ENCODE measurements at regions not wholly inside any gene's neighbourhood (a gene's known extent, or its start where the extent isn't known, plus 50 kb on each side); places are given as distances from the start of the nearest gene placed in this dataset.
"Not testable (repeated sequence)": the region's sequence is repeated elsewhere in the genome, so short reads cannot be mapped to it uniquely, and the experiment has no call there.

DNA sequence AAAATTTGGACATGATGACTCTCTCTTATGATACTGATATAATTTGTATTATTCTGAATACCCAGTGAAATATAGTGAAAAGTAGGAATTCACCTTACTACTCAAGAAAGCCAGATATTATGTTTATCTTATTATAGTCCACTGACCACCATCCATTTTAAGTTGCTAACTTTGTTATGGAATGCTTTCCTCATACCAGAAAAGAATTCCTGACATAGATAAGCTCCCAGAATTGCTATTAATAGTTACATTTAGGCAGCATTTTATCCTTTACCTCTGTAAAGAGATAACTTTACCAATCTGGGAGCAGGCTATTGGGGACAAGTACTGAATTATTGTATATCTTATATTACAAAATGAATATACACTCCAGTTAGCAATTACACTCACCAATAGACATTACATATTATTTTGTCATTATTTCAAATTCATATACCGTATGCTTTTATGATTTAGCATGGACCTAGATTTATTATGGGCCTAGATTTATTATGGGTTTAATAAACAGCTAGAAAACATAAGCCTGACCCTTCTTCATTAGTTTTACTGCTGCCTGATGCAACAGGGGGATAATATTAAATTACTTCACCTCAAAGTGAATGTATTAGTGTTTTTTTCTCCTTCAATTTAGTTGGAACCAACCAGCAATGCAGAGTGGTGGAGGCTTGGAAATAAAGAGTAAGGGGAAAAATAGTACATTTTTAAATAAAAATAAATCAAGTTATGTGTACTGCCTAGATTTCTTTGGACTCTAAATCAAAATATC is 1886.1 kb downstream of the PCDH9 start:
- no peak for DNase-seq

DNA sequence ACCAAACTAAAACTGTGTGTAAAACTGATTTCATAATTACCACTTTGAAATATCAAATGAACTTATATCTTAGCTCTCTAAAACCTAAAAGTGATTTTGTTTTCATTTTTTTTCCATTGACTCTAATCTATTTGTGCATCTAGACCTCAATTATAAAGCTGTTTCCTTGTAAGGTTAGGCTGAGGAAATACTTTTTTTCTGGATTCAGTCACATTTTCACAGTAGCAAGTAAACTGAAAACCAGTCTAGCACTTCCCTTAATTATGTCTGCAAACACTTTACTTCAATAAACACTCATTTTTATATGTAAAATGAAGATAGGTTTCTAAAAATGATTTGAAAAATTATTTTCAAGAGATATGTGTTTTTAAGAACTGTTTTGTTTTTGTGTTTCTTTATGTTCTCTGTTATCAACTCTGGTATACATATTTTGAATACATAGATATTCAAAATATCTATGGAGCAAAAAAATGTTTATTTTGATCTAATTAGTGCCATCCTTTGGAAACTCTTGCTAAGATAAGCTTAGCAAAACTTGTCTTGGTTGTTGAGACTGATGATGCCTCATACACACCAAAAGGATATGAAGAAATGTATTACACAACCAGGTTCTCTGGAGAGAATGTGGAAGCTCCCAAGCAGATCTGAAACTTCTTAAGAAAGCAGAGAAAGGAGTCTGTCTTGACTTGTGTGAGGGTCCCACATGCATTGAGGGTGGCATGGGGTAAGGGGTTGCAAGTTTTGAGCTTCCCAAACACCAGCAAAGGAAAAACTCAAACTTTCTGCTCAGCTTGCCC is 1887.4 kb downstream of the PCDH9 start:
- DNase-seq = no peak

DNA sequence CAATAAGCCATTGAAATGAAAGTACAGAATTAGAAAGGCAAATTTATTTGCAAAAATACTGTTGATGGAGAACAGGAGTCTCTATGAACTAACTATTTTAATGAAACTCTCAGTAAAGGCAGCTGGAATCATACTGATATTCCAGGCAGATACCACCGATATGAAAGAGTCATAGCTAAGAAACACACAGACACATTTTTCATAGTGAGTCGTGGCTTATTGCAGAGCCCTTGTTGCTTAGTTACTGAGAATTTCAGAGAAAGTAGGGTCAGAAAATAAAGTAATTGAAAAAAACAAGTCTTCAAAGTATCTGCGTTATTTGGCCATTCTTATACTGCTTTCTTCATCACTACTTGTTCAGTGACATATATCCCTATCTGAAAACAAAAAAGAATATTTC is 1890.9 kb downstream of the PCDH9 start:
- DNase-seq = no peak

GRCh38 chr13:65336916-65337315 is 1893.2 kb downstream of the PCDH9 start:
- no peak for DNase-seq

DNA sequence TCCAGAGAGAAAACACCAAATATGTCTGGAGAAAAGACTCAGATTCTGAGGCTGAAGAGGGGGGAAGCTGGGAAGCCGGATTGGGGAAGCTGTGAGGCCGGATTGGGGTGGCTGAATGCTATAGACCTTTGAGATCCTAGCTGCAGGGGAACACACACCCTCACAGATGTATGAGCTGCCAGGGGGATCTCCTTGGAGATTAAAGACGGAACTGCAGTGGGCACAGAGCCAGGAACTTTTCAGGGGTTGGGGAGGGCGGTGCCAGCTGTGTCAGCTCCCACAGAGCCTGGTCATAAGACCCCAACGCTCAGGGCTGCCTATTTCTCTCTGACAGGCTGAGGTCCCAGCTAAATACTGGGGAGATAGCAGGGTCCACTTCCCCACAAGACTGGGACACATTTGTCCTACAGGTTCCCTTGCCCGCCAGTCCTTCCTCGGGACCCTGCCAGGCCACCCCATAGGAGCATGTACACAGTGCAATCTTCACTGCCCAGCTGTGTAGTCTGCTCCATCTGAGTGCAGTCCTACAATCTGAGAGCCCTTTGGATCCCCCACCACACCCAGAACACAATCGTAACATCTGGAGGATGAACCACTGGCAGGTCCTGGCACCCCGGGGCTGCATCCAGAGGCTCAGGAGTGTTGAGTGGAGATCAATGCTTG is 1893.9 kb downstream of the PCDH9 start:
- DNase-seq = no peak

DNA sequence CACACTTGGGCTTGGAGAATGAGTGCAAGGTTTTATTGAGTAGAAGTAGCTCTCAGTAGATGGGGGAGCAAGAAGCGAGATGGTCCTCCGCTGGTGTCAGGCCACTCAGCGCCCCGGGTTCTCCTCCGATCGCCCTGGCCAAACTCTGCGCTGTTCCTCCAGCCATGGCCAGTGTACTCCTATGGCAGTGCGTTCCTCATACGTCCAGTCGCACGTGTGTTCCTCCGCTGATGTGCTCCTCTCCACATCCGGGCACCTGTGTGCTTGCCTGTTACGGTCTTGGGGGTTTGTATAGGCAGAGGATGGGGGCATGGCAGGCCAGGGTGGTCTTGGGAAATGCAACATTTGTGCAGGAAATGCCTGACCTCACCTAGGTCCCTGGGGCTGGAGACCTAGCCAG is 1899.4 kb downstream of the PCDH9 start:
- DNase-seq = no peak

- no peak for DNase-seq
Measured at GRCh38 chr13:65330287-65330686, 1899.8 kb downstream of the PCDH9 start.

GRCh38 chr13:65323192-65323591 is 1906.9 kb downstream of the PCDH9 start:
- DNase-seq = not testable (repeated sequence)

- not testable (repeated sequence) for DNase-seq
Measured at GRCh38 chr13:65321423-65321822, 1908.7 kb downstream of the PCDH9 start.

DNA sequence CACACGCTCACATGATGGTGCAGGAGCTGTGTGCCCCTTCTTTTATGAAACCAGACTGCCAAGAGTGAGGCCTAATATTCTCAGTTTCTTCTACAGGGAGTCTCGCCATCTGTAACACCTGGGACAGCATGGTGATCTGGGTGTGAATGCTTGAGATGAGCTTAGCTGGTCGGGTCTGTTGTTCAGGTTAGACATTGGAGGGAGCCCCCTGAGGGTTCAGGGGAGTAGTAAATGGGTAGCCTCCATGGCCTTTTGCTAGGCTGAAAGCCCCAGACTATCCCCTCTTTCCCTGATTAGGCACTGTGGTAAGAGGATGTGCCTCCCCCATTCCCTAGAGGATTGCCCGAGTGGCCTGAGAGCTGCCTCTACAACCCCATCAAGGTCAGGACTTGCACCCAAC is 1916.1 kb downstream of the PCDH9 start:
- DNase-seq = no peak

GRCh38 chr13:65310663-65311328 is 1919.3 kb downstream of the PCDH9 start:
- DNase-seq = no peak

DNA sequence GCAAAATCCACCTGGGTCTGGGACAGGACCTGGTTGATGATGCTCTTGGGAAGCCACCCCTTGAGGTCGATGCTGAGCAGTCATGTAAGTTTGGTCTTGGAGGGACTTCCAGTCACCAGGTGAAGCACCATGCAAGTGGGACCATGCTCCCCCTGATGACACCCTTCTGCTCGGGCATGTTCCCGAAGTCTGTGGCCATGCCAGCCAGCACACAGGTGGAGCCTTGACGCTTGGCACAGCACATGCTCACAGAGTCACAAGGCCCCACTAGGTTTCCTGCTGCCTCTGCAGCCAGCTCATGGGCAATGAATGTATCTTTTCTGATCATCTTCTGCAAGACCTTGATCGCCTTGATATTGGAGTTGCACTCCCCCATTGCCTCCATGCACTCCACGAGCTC is 1920.2 kb downstream of the PCDH9 start:
- no peak for DNase-seq

DNA sequence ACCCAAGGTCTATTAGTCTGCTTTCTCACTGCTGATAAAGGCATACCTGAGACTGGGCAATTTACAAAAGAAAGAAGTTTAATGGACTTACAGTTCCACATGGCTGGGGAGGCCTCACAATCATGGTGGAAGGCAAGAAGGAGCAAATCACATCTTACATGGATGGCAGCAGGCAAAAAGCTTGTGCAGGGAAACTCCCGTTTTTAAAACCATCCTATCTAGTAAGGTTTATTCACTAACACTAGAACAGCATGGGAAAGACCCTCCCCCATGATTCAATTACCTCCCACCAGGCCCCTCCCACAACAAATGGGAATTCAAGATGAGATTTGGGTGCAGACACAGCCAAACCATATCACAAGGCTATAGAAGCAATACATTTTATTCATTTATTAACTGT is 1921.4 kb downstream of the PCDH9 start:
- DNase-seq = not testable (repeated sequence)

- DNase-seq = no peak
Measured at GRCh38 chr13:65307056-65307455, 1923.1 kb downstream of the PCDH9 start.

DNA sequence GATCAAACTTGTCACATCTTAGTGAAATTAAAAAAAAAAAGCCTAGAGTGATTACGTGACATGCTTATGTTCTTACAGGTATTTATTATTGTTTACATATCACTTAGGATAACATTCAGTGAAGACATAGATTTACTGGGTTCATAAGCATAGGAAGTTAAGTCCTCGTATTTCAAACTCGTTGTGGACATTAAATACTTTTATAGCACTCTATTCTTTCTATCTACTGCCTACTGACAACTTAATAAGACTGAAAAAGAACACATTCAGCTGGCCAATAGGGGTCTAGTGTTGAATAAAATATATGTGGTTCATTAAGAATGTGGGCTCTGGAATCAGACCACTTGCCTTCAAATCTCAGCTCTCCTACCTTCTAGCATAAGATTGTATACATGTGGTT is 1927.4 kb downstream of the PCDH9 start:
- DNase-seq = no peak

- DNase-seq = no peak
Measured at GRCh38 chr13:65301506-65301905, 1928.6 kb downstream of the PCDH9 start.

GRCh38 chr13:65300220-65300619 is 1929.9 kb downstream of the PCDH9 start:
- no peak for DNase-seq

GRCh38 chr13:65293530-65294198 is 1936.5 kb downstream of the PCDH9 start:
- no peak for DNase-seq

GRCh38 chr13:65292488-65292901 is 1937.6 kb downstream of the PCDH9 start:
- no peak for DNase-seq

GRCh38 chr13:65287405-65287804 is 1942.7 kb downstream of the PCDH9 start:
- no peak for DNase-seq

DNA sequence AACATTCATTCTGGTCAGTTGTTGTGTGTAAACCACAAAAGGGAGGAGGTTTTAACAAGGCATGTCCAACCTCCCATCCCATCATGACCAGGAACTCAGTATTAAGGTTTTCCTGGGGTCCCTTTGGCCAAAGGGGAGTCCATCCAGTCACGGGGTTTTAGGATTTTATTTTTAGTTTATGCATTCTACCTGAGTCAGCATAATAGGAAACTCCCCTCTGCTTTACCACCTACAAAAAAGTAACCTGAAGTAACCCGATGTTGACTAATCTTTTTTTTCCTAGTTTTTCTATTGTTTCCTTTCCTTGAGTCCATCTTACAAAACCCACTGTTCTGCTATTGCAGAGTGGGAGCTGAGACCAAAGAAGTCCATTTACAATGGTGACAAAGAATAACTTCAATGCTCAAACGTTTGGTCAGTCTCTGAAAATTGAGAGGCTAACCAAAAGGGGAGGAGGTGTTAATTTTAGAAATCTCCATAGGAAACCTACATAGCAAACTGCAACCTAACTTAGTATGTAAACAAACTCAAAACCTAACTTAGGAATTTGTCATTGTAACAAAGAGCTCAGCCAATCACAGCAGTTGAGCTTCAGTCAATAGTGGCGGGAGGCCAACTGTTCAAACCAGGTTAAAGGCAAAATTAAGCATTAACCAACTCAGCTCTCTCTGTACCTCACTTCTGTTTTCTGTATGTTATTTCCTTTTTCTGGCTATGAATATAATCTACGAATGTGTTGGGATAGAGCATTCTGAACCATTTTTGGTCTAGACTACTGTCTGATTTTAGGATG is 1954.1 kb downstream of the PCDH9 start:
- no peak for DNase-seq

- no peak for DNase-seq
Measured at GRCh38 chr13:65275108-65275507, 1955.0 kb downstream of the PCDH9 start.
